Astrocyte (in vitro differentiated cells and primary cell): ENCODE measurements at regions not wholly inside any gene's neighbourhood (a gene's known extent, or its start where the extent isn't known, plus 50 kb on each side); places are given as distances from the start of the nearest gene placed in this dataset.
A peak's percentile ranks its signal among the peaks of the same experiment; 100 is the strongest.

Source experiments
- DNase-seq: peaks from one replicate; pipeline ENCODE4 v3.0.0-alpha.2; 2010; ENCODE audit warnings: low read depth
- FAIRE-seq: peaks from 2 replicates; lab custom pipeline; 2011; peaks lifted over from hg19 to GRCh38; lab: Jason Lieb, UNC
- H2AFZ ChIP-seq: 2 replicates; pipeline ENCODE4 v1.6.0; 2012; ENCODE audit warnings: low read depth, low read length, inconsistent platforms
- H3K27ac ChIP-seq: 2 replicates; pipeline ENCODE4 v1.5.1; 2011; ENCODE audit warnings: low read depth, low read length, inconsistent platforms
- H3K27me3 ChIP-seq: 2 replicates; pipeline ENCODE4 v1.6.0; 2011; ENCODE audit warnings: low read length, inconsistent platforms; ENCODE audit not compliant: insufficient read depth
- H3K36me3 ChIP-seq: 2 replicates; pipeline ENCODE4 v1.5.1; 2011; ENCODE audit warnings: low read length, inconsistent platforms; ENCODE audit not compliant: insufficient read depth
- H3K4me1 ChIP-seq: 2 replicates; pipeline ENCODE4 v1.5.1; 2011; ENCODE audit warnings: low read length, inconsistent platforms; ENCODE audit not compliant: insufficient read depth
- H3K4me2 ChIP-seq: 2 replicates; pipeline ENCODE4 v1.6.0; 2012; ENCODE audit warnings: low read length, inconsistent platforms
- H3K4me3 ChIP-seq: 2 replicates; pipeline ENCODE4 v1.5.1; 2011; ENCODE audit warnings: low read depth, mild to moderate bottlenecking, low read length, inconsistent platforms; ENCODE audit not compliant: insufficient read depth
- H3K79me2 ChIP-seq: 2 replicates; pipeline ENCODE4 v1.6.0; 2012; ENCODE audit warnings: mild to moderate bottlenecking, low read length, inconsistent platforms; ENCODE audit not compliant: insufficient read depth
- H3K9ac ChIP-seq: 2 replicates; pipeline ENCODE4 v1.6.0; 2012; ENCODE audit warnings: mild to moderate bottlenecking, low read length, inconsistent platforms
- H3K9me3 ChIP-seq: 2 replicates; pipeline ENCODE4 v1.5.1; 2012; ENCODE audit warnings: low read depth, mild to moderate bottlenecking, low read length, inconsistent platforms; ENCODE audit not compliant: insufficient read depth
- H4K20me1 ChIP-seq: 2 replicates; pipeline ENCODE4 v1.6.0; 2012; ENCODE audit warnings: low read length, inconsistent platforms; ENCODE audit not compliant: insufficient read depth
- H3K27ac Mint-ChIP-seq: one replicate; pipeline ENCODE4 v1.8.0; 2021; ENCODE audit warnings: mild to moderate bottlenecking, mixed read lengths; ENCODE audit not compliant: unreplicated experiment
- H3K27me3 Mint-ChIP-seq: one replicate; pipeline ENCODE4 v1.8.0; 2021; ENCODE audit warnings: low read depth, mixed read lengths; ENCODE audit not compliant: unreplicated experiment
- H3K36me3 Mint-ChIP-seq: one replicate; pipeline ENCODE4 v1.8.0; 2021; ENCODE audit warnings: low read depth, mixed read lengths; ENCODE audit not compliant: unreplicated experiment
- H3K4me1 Mint-ChIP-seq: one replicate; pipeline ENCODE4 v1.8.0; 2021; ENCODE audit warnings: low read depth, mixed read lengths; ENCODE audit not compliant: unreplicated experiment
- H3K4me3 Mint-ChIP-seq: one replicate; pipeline ENCODE4 v1.8.0; 2021; ENCODE audit warnings: mild to moderate bottlenecking, moderate library complexity, mixed read lengths; ENCODE audit not compliant: unreplicated experiment
- H3K9me3 Mint-ChIP-seq: one replicate; pipeline ENCODE4 v1.8.0; 2021; ENCODE audit warnings: mild to moderate bottlenecking, mixed read lengths; ENCODE audit not compliant: unreplicated experiment
- EZH2 ChIP-seq: IDR thresholded peaks from 2 replicates; pipeline ENCODE4 v1.6.1; 2012; ENCODE audit warnings: mild to moderate bottlenecking, low read length, inconsistent platforms; ENCODE audit not compliant: insufficient read depth
- TF ChIP-seq, protein P1 (sequence below): IDR thresholded peaks from 2 replicates; pipeline ENCODE4 v1.5.1; 2011; ENCODE audit warnings: low read depth, mild to moderate bottlenecking, inconsistent platforms, low read length, moderate library complexity; ENCODE audit not compliant: insufficient read depth

DNA sequence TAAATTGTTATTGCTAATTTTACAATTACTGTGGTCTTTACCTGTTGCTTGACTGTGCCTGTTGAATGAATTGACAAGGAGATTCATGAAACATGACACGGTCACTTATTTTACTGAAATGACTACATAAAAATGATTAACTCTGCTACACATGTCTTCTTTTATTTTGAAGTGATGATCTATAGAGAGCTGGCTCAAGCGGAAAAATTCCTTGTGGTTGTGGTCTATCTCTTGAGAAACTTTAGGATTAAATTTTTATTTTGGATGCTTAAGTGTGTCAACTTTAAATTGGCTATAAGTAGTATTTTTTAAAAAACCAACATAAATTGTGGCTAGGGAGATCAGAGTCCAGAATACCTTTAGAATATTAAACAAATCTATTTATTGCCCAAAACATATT, 131.8 kb upstream of the PITX2 start:
- Histone ChIP-seq H2AFZ (no peak overlapping the region), H3K4me1 (no peaks in the 10 kb centered on the region), H3K79me2 (no peaks in the 10 kb centered on the region), H3K27me3 (no peaks in the 10 kb centered on the region), H3K4me3 (no peak overlapping the region), H3K9ac (no peak overlapping the region), H3K36me3 (no peaks in the 10 kb centered on the region), H4K20me1 (no peaks in the 10 kb centered on the region), H3K9me3 (no peaks in the 10 kb centered on the region), H3K27ac (no peak overlapping the region), H3K4me2 (no peak overlapping the region)
- FAIRE-seq (no peak), DNase-seq (peak; percentile 11)
- Mint-ChIP-seq H3K4me3 (no peak overlapping the region), H3K27me3 (no peaks in the 10 kb centered on the region), H3K36me3 (no peaks in the 10 kb centered on the region), H3K27ac (no peak overlapping the region), H3K4me1 (peaks cover 21% of the 10 kb centered on the region), H3K9me3 (no peaks in the 10 kb centered on the region)
- no peak for TF ChIP-seq EZH2
- TF ChIP-seq, protein P1, sequence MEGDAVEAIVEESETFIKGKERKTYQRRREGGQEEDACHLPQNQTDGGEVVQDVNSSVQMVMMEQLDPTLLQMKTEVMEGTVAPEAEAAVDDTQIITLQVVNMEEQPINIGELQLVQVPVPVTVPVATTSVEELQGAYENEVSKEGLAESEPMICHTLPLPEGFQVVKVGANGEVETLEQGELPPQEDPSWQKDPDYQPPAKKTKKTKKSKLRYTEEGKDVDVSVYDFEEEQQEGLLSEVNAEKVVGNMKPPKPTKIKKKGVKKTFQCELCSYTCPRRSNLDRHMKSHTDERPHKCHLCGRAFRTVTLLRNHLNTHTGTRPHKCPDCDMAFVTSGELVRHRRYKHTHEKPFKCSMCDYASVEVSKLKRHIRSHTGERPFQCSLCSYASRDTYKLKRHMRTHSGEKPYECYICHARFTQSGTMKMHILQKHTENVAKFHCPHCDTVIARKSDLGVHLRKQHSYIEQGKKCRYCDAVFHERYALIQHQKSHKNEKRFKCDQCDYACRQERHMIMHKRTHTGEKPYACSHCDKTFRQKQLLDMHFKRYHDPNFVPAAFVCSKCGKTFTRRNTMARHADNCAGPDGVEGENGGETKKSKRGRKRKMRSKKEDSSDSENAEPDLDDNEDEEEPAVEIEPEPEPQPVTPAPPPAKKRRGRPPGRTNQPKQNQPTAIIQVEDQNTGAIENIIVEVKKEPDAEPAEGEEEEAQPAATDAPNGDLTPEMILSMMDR: no peak

DNA sequence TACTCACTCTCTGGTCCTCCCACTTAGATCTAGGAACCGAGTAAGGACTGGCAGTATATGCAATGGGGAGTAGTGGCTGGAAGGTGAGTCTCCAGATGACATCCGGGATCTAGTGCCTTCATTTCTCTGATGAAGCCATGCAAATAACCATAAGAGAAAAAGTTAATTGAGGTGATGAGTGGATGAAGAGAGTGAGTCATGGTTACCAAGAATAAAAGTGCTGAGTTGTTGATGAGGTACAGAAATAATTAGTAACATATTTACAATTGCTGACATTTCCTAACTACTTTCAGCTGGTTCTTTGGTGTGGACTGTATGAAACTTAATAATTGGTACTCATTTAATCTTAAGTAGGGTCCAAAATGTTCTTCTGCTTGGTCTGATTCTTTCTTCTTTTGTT, 146.7 kb upstream of the PITX2 start:
- Histone ChIP-seq H3K27me3 (no peaks in the 10 kb centered on the region), H3K4me1 (no peaks in the 10 kb centered on the region), H3K36me3 (no peaks in the 10 kb centered on the region), H3K9ac (no peak overlapping the region), H3K79me2 (no peaks in the 10 kb centered on the region), H4K20me1 (no peaks in the 10 kb centered on the region), H3K9me3 (no peaks in the 10 kb centered on the region), H3K27ac (no peak overlapping the region), H3K4me2 (no peak overlapping the region), H2AFZ (no peak overlapping the region), H3K4me3 (no peak overlapping the region)
- Mint-ChIP-seq H3K4me3 (no peak overlapping the region), H3K27ac (no peak overlapping the region), H3K36me3 (no peaks in the 10 kb centered on the region), H3K9me3 (no peaks in the 10 kb centered on the region), H3K27me3 (peaks cover 6% of the 10 kb centered on the region), H3K4me1 (no peaks in the 10 kb centered on the region)
- TF ChIP-seq, protein P1: no peak
- TF ChIP-seq EZH2: no peak
- DNase-seq (no peak), FAIRE-seq (no peak)

- DNase-seq (no peak), FAIRE-seq (no peak)
- H3K9ac ChIP-seq: no peak overlapping the region
- TF ChIP-seq, protein P1: no peak
- no peak for TF ChIP-seq EZH2
- H4K20me1 ChIP-seq: no peaks in the 10 kb centered on the region
- H2AFZ ChIP-seq: no peak overlapping the region
- H3K27me3 ChIP-seq: no peaks in the 10 kb centered on the region
- Mint-ChIP-seq H3K27me3 (peaks cover 6% of the 10 kb centered on the region), H3K36me3 (no peaks in the 10 kb centered on the region), H3K4me3 (no peak overlapping the region), H3K9me3 (no peaks in the 10 kb centered on the region), H3K4me1 (no peaks in the 10 kb centered on the region), H3K27ac (no peak overlapping the region)
- H3K79me2 ChIP-seq: no peaks in the 10 kb centered on the region
- H3K4me1 ChIP-seq: no peaks in the 10 kb centered on the region
- H3K36me3 ChIP-seq: no peaks in the 10 kb centered on the region
- no peaks in the 10 kb centered on the region for H3K9me3 ChIP-seq
- H3K4me3 ChIP-seq: no peak overlapping the region
- no peak overlapping the region for H3K4me2 ChIP-seq
- no peak overlapping the region for H3K27ac ChIP-seq
Measured at GRCh38 chr4:110770353-110770752, 147.5 kb upstream of the PITX2 start.
